ENCODE measurements at regions not wholly inside any gene's neighbourhood (a gene's known extent, or its start where the extent isn't known, plus 50 kb on each side); places are given as distances from the start of the nearest gene placed in this dataset.

DNA sequence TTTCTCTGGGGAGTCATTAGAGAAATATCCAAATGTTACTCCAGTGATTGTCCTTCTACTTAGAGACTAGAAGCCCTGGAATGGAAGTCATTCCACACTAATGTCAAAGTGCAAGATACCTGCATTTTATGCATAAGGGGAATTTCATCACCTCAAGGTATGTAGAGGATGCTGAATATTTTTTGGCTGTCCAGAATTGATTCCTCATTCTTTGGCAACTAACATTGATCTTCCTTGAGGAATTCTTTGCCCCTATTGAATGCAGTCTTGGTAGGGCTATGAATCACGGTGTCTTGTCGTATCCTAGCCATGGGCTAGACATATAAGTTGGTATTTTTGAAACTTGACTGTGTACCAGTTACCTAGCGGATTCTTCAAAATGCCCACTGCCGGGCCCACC lies 271.1 kb downstream of the CNTN3 start:
- Histone ChIP-seq H3K56ac (ENCODE audit: insufficient read length, low read depth, low read length) (no peak overlapping the region), H3T11ph (ENCODE audit: low read length) (no peak overlapping the region), H3K18ac (ENCODE audit: insufficient read length, low read depth, low read length) (no peak overlapping the region), H2BK20ac (ENCODE audit: low read depth, low read length, poor library complexity, severe bottlenecking) (no peak overlapping the region), H2AFZ (ENCODE audit: low read length) (no peak overlapping the region), H3K23ac (ENCODE audit: insufficient read length, low read depth, low read length) (no peak overlapping the region), H3K79me1 (ENCODE audit: insufficient read depth, low read depth, low read length, poor library complexity, severe bottlenecking) (no peaks in the 10 kb centered on the region), H2AK5ac (ENCODE audit: insufficient read length, low read length) (no peak overlapping the region), H3K9ac (ENCODE audit: extremely low read depth, insufficient read length, low read length) (no peak overlapping the region), H3K4me2 (ENCODE audit: insufficient read depth, insufficient read length, low read length) (no peak overlapping the region), H2BK15ac (ENCODE audit: low read depth, low read length) (no peak overlapping the region), H4K91ac (ENCODE audit: insufficient read length, low read depth, low read length) (no peak overlapping the region), H4K5ac (ENCODE audit: insufficient read length, low read depth, low read length) (no peak overlapping the region), H2BK5ac (ENCODE audit: insufficient read length, low read length) (no peak overlapping the region), H4K20me1 (ENCODE audit: control insufficient read depth, insufficient read depth, insufficient read length) (no peaks in the 10 kb centered on the region), H3K4ac (ENCODE audit: low read depth, low read length) (no peak overlapping the region), H4K8ac (replicated peaks; ENCODE audit: insufficient read length, low read depth, low read length) (no peak overlapping the region), H2BK12ac (ENCODE audit: insufficient read length, low read depth, low read length) (no peak overlapping the region), H2BK120ac (ENCODE audit: low read depth, low read length, poor library complexity, severe bottlenecking) (no peak overlapping the region), H3K4me1 (ENCODE audit: insufficient read depth, low read length) (no peaks in the 10 kb centered on the region), H3K27ac (ENCODE audit: insufficient read length, low read depth, low read length) (no peak overlapping the region), H3K27me3 (ENCODE audit: insufficient read depth, low read length) (no peaks in the 10 kb centered on the region), H3K14ac (ENCODE audit: insufficient read depth, low read length) (no peak overlapping the region), H3K9me3 (ENCODE audit: control insufficient read depth, low read depth, low read length) (no peaks in the 10 kb centered on the region), H3K23me2 (ENCODE audit: insufficient read length, low read depth, low read length, poor library complexity, severe bottlenecking) (no peaks in the 10 kb centered on the region), H3K79me2 (ENCODE audit: insufficient read depth, low read length) (no peaks in the 10 kb centered on the region)
- Mint-ChIP-seq H3K4me3 (no peak overlapping the region), H3K27ac (no peak overlapping the region), H3K9me3 (no peaks in the 10 kb centered on the region), H3K4me1 (no peaks in the 10 kb centered on the region), H3K36me3 (ENCODE audit: insufficient read depth in 1 of 3, low read depth in 3 of 3) (no peaks in the 10 kb centered on the region), H3K27me3 (ENCODE audit: low read depth) (no peaks in the 10 kb centered on the region)
- no peak for TF ChIP-seq CTCF (conservative IDR thresholded peaks at IDR 0.05)
- DNase-seq: no peak
- WGBS (ENCODE audit: extremely low coverage, insufficient read length, low lambda C conversion rate): no CpG with 5 or more reads among the region's 4 CpGs

Data from H9 (cell line).